SU-DHL-6 (cell line): ENCODE measurements at regions not wholly inside any gene's neighbourhood (a gene's known extent, or its start where the extent isn't known, plus 50 kb on each side); places are given as distances from the start of the nearest gene placed in this dataset.

Source experiments
- H2AFZ ChIP-seq: fragments of 200-600 bp; sonication (generic); 2 replicates; pipeline ENCODE4 v1.6.1; 2014; ENCODE audit warnings: low read depth, mild to moderate bottlenecking, moderate library complexity, mixed read lengths, antibody characterized with exemption, low read length; ENCODE audit not compliant: severe bottlenecking
- H3F3A ChIP-seq: fragments of 200-600 bp; shearing (Covaris generic); 2 replicates; pipeline ENCODE4 v1.6.0; 2016; ENCODE audit warnings: antibody characterized with exemption, mild to moderate bottlenecking; ENCODE audit not compliant: insufficient read depth
- H3K27ac ChIP-seq: fragments of 200-600 bp; sonication (generic); 2 replicates; pipeline ENCODE4 v1.5.1; 2016; ENCODE audit warnings: low read depth, mild to moderate bottlenecking, low read length, moderate library complexity, mixed read lengths
- H3K27me3 ChIP-seq: fragments of 200-600 bp; sonication (generic), shearing (Covaris generic); 2 replicates; pipeline ENCODE4 v1.6.0; 2014; ENCODE audit warnings: mild to moderate bottlenecking, low read length
- H3K36me3 ChIP-seq: fragments of 200-600 bp; sonication (generic); 2 replicates; pipeline ENCODE4 v1.6.1; 2014; ENCODE audit warnings: mild to moderate bottlenecking, low read length, mixed read lengths
- H3K4me2 ChIP-seq: fragments of 300-600, 200-600 bp; shearing (Covaris generic), sonication (generic); 2 replicates; pipeline ENCODE4 v1.6.0; 2014; ENCODE audit warnings: low read length, low read depth, mild to moderate bottlenecking; ENCODE audit not compliant: poor library complexity, severe bottlenecking
- H3K4me3 ChIP-seq: fragments of 200-600 bp; sonication (generic); 2 replicates; pipeline ENCODE4 v1.5.1; 2014; ENCODE audit warnings: antibody characterized with exemption, low read length, mild to moderate bottlenecking, mixed read lengths; ENCODE audit not compliant: insufficient read depth, poor library complexity, severe bottlenecking
- H3K79me2 ChIP-seq: fragments of 200-600 bp; sonication (generic); 2 replicates; pipeline ENCODE4 v1.6.1; 2014; ENCODE audit warnings: mild to moderate bottlenecking, low read length, moderate library complexity; ENCODE audit not compliant: insufficient read depth
- H3K9ac ChIP-seq: fragments of 200-600 bp; sonication (generic); 2 replicates; pipeline ENCODE4 v1.7.0; 2014; ENCODE audit warnings: mild to moderate bottlenecking, low read length
- H3K9me2 ChIP-seq: fragments of 200-600 bp; sonication (generic); replicated peaks from 2 replicates; pipeline ENCODE4 v1.6.1; 2014; ENCODE audit warnings: low read length; ENCODE audit not compliant: insufficient read depth
- H3K9me3 ChIP-seq: fragments of 200-600 bp; sonication (generic); 2 replicates; pipeline ENCODE4 v1.6.1; 2014; ENCODE audit warnings: low read length, mixed read lengths; ENCODE audit not compliant: insufficient read depth
- H4K20me1 ChIP-seq: fragments of 200-600 bp; sonication (generic); 2 replicates; pipeline ENCODE4 v1.6.1; 2014; ENCODE audit warnings: low read depth, mild to moderate bottlenecking, antibody characterized with exemption, low read length, moderate library complexity, mixed read lengths
- EZH2phosphoT487 ChIP-seq: fragments of 200-600 bp; sonication (generic), shearing (Covaris generic); conservative IDR thresholded peaks from 2 replicates; pipeline ENCODE4 v1.6.1; 2018; ENCODE audit warnings: mild to moderate bottlenecking, antibody characterized with exemption, low read length, moderate library complexity, mixed read lengths
- TF ChIP-seq, protein P1 (sequence below): fragments of 200-600 bp; sonication (generic); IDR thresholded peaks from one replicate; pipeline ENCODE4 v1.5.1; 2017; ENCODE audit warnings: antibody characterized with exemption, mild to moderate bottlenecking, low read length, moderate library complexity; ENCODE audit not compliant: insufficient read depth, poor library complexity, severe bottlenecking

DNA sequence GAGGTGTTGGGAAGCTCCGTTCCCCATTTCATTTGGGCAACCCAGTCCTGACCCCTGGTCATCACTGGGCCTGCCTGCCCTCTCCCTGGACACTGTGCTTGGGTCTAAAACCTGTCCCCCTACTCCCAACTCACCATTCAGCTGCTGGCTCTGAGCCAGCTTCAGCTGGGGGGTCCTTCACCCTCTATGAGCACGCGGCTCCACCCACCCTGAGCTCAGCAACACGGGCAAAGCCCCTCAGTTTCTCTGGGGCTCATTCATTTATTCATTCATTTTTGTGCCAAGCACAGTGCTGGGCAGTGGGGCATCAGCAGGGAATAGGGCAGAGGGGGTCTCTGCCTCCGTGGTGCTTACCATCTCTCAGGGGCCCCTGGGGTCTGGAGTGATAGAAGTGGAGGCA, 199.8 kb upstream of the MVB12B start:
- H3K9me2 ChIP-seq, result no peaks in the 10 kb centered on the region
- no peaks in the 10 kb centered on the region for H3K27me3 ChIP-seq
- no peak overlapping the region for H3K27ac ChIP-seq
- H3K4me3 ChIP-seq, result no peak overlapping the region
- H3K79me2 ChIP-seq, result no peaks in the 10 kb centered on the region
- H3K9ac ChIP-seq, result no peak overlapping the region
- H2AFZ ChIP-seq, result no peak overlapping the region
- H4K20me1 ChIP-seq, result no peaks in the 10 kb centered on the region
- H3F3A ChIP-seq, result no peaks in the 10 kb centered on the region
- no peak overlapping the region for H3K4me2 ChIP-seq
- H3K36me3 ChIP-seq, result no peaks in the 10 kb centered on the region
- H3K9me3 ChIP-seq, result no peaks in the 10 kb centered on the region
- no peak for TF ChIP-seq EZH2phosphoT487
- TF ChIP-seq, protein P1, sequence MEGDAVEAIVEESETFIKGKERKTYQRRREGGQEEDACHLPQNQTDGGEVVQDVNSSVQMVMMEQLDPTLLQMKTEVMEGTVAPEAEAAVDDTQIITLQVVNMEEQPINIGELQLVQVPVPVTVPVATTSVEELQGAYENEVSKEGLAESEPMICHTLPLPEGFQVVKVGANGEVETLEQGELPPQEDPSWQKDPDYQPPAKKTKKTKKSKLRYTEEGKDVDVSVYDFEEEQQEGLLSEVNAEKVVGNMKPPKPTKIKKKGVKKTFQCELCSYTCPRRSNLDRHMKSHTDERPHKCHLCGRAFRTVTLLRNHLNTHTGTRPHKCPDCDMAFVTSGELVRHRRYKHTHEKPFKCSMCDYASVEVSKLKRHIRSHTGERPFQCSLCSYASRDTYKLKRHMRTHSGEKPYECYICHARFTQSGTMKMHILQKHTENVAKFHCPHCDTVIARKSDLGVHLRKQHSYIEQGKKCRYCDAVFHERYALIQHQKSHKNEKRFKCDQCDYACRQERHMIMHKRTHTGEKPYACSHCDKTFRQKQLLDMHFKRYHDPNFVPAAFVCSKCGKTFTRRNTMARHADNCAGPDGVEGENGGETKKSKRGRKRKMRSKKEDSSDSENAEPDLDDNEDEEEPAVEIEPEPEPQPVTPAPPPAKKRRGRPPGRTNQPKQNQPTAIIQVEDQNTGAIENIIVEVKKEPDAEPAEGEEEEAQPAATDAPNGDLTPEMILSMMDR, result no peak

DNA sequence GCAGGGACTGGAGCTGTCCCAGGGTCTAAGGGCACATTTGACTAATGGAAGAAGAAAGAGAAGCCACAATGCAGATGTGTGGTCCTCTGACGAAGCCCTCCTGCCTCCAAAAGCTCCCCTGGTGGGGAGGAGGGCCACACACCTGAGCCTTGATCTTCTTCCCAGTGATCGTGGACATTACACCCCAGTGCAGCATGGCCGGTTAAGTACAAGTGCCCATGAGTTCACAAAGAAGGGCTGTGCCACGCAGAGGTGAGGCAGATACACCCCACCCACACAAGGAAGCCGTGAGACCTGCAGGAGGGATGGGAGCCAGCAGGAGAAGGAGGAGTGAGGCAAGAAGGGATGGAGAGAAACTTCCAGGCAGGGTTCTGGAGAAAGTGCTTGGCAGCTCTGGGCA, 199.0 kb upstream of the MVB12B start:
- Histone ChIP-seq H3K4me3 (no peak overlapping the region), H3K9ac (no peak overlapping the region), H2AFZ (no peak overlapping the region), H4K20me1 (no peaks in the 10 kb centered on the region), H3K9me2 (no peaks in the 10 kb centered on the region), H3K27me3 (no peaks in the 10 kb centered on the region), H3K36me3 (no peaks in the 10 kb centered on the region), H3K79me2 (no peaks in the 10 kb centered on the region), H3K9me3 (no peaks in the 10 kb centered on the region), H3F3A (no peaks in the 10 kb centered on the region), H3K27ac (no peak overlapping the region), H3K4me2 (no peak overlapping the region)
- no peak for TF ChIP-seq EZH2phosphoT487
- TF ChIP-seq, protein P1, result no peak

DNA sequence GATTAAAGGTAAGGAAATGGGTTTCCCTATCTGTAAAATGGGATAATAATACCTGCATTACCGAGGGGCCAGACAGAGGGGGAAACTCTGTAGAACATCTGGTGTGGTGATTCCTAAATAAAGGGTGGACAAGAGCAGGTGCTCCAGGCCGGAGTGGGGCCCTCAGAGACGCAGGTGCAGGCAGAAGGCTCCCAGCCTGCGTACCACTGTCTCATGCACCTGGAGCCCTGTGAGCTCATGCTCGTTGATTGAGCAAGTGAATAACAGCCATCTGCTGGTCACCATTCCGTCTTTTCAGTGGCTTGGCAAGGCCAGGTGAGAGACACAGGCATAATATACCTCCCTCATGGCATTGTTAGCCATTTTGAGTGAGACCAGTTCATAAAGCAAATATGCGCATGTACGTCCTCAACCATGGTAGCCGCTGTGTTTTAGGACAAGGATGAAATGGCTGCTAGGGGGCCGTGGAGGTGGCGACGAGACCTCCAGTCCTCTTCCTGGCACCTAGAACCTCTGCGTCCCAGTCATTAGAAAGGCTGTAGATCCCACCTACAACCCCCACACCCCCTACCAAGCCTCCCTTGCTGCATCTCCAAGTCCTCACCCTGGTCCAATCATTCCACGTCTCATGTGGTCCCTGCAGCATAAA, 198.0 kb upstream of the MVB12B start:
- no peak overlapping the region for H3K4me2 ChIP-seq
- no peak overlapping the region for H3K9ac ChIP-seq
- TF ChIP-seq, protein P1, result no peak
- TF ChIP-seq EZH2phosphoT487, result no peak
- no peak overlapping the region for H3K27ac ChIP-seq
- no peaks in the 10 kb centered on the region for H3K9me3 ChIP-seq
- no peaks in the 10 kb centered on the region for H3K9me2 ChIP-seq
- no peak overlapping the region for H2AFZ ChIP-seq
- H3F3A ChIP-seq, result no peaks in the 10 kb centered on the region
- no peak overlapping the region for H3K4me3 ChIP-seq
- H3K79me2 ChIP-seq, result no peaks in the 10 kb centered on the region
- no peaks in the 10 kb centered on the region for H4K20me1 ChIP-seq
- no peaks in the 10 kb centered on the region for H3K27me3 ChIP-seq
- no peaks in the 10 kb centered on the region for H3K36me3 ChIP-seq
